HepG2 (cell line): ENCODE measurements at regions not wholly inside any gene's neighbourhood (a gene's known extent, or its start where the extent isn't known, plus 50 kb on each side); places are given as distances from the start of the nearest gene placed in this dataset.

Experiments used
- ATAC-seq: fragments of 200-7000 bp; cut with Tn5 transposase; 3 replicates; pipeline ENCODE4 v1.9.1; 2020; ENCODE audit warnings: mild to moderate bottlenecking, moderate library complexity
- BruUV-seq: library from RNA; stranded (reverse); fragments of 400-500 nt; replicated peaks from 2 replicates; lab custom pipeline; 2021; lab: Mats Ljungman, UMichigan
- CTCF ChIA-PET: fragments of 300-600 bp; formaldehyde crosslinking; extraction: SDS; loops from one replicate; lab custom pipeline; 2021; ENCODE audit warnings: low total read pairs, inconsistent platforms, low intra/inter-chr PET ratio; lab: Yijun Ruan, JAX
- POLR2A ChIA-PET: fragments of 350-600 bp; sonication (Branson Sonifier 250); formaldehyde crosslinking; loops from one replicate; lab custom pipeline; 2020; ENCODE audit warnings: antibody characterized with exemption, inconsistent platforms; lab: Yijun Ruan, JAX
- DNase-seq: peaks from one replicate; pipeline ENCODE4 v3.0.0-alpha.2; 2015; ENCODE audit warnings: low spot score
- FAIRE-seq: peaks from 3 replicates; lab custom pipeline; 2011; peaks lifted over from hg19 to GRCh38; lab: Jason Lieb, UNC
- H2AFZ ChIP-seq: one replicate; pipeline ENCODE4 v1.6.1; 2011; ENCODE audit warnings: low read length, inconsistent platforms
- H3K27ac ChIP-seq: fragments of 300-600 bp; 3 replicates; pipeline ENCODE4 v1.8.0; 2011; ENCODE audit warnings: mixed run types, mild to moderate bottlenecking, mixed read lengths, low read length, inconsistent platforms; ENCODE audit not compliant: insufficient read depth; ENCODE audit errors: extremely low read length
- H3K27me3 ChIP-seq, 2 experiments: fragments of 200-600 bp in 1 of 2; 2 replicates in 1 of 2; 3 replicates in 1 of 2; pipeline versions ENCODE4 v1.6.0 to v1.8.0; 2011; ENCODE audit warnings: low read length in 2 of 2, mild to moderate bottlenecking in 2 of 2, moderate library complexity in 2 of 2, inconsistent platforms in 1 of 2; ENCODE audit not compliant: insufficient read depth in 2 of 2, control insufficient read depth in 1 of 2
- H3K36me3 ChIP-seq, 2 experiments: fragments of 200-600 bp in 1 of 2; replicated peaks in 1 of 2; 2 replicates in 1 of 2; 3 replicates in 1 of 2; pipeline versions ENCODE4 v1.5.1 to v1.8.0; 2011; ENCODE audit warnings: low read length in 2 of 2, inconsistent platforms in 1 of 2; ENCODE audit not compliant: insufficient read depth in 2 of 2, control insufficient read depth in 1 of 2
- H3K4me1 ChIP-seq: 2 replicates; pipeline ENCODE4 v1.5.1; 2012; ENCODE audit warnings: low read length, inconsistent platforms; ENCODE audit not compliant: insufficient read depth
- H3K4me2 ChIP-seq: 2 replicates; pipeline ENCODE4 v1.6.0; 2011; ENCODE audit warnings: low read depth, low read length, inconsistent platforms
- H3K4me3 ChIP-seq, 3 experiments: fragments of 200-600 bp in 1 of 3; sonication (generic), shearing (Covaris generic) in 1 of 3; replicated peaks in 1 of 3; 2 replicates each; pipeline ENCODE4 v1.5.1; 2011 to 2016; ENCODE audit warnings: low read length in 3 of 3, inconsistent platforms in 2 of 3, low read depth in 2 of 3, mild to moderate bottlenecking in 2 of 3, control low read depth in 1 of 3, mixed read lengths in 1 of 3; ENCODE audit not compliant: insufficient read depth in 1 of 3
- H3K79me2 ChIP-seq: one replicate; pipeline ENCODE4 v1.6.1; 2011; ENCODE audit warnings: low read length, inconsistent platforms; ENCODE audit not compliant: insufficient read depth
- H3K9ac ChIP-seq: 2 replicates; pipeline ENCODE4 v1.6.0; 2011; ENCODE audit warnings: mild to moderate bottlenecking, low read depth, low read length, inconsistent platforms; ENCODE audit not compliant: insufficient read depth
- H3K9me3 ChIP-seq: 2 replicates; pipeline ENCODE4 v1.5.1; 2012; ENCODE audit warnings: mild to moderate bottlenecking, low read length
- H4K20me1 ChIP-seq: 2 replicates; pipeline ENCODE4 v1.6.0; 2011; ENCODE audit warnings: inconsistent platforms, mild to moderate bottlenecking, low read length, moderate library complexity; ENCODE audit not compliant: insufficient read depth
- ERF ChIP-seq: IDR thresholded peaks from 2 replicates; pipeline ENCODE4 v1.6.1; 2018; ENCODE audit warnings: missing biosample characterization, missing genetic modification reagents
- GATAD1 ChIP-seq: IDR thresholded peaks from 2 replicates; pipeline ENCODE4 v1.6.1; 2016; ENCODE audit warnings: missing genetic modification reagents, missing compliant biosample characterization
- MATR3 ChIP-seq: sonication (generic); formaldehyde crosslinking; IDR thresholded peaks from 2 replicates; pipeline ENCODE4 v1.4.0; 2020; ENCODE audit warnings: missing genetic modification reagents
- NFKBIZ ChIP-seq: IDR thresholded peaks from 2 replicates; pipeline ENCODE4 v1.6.1; 2018; ENCODE audit warnings: missing genetic modification reagents, missing compliant biosample characterization
- PRPF4 ChIP-seq: fragments of 200-400 bp; formaldehyde crosslinking; IDR thresholded peaks from 2 replicates; pipeline ENCODE4 v1.6.1; 2016; ENCODE audit warnings: low read length, low read depth; ENCODE audit not compliant: poor library complexity, severe bottlenecking
- SAFB2 ChIP-seq: sonication (generic); formaldehyde crosslinking; IDR thresholded peaks from 2 replicates; pipeline ENCODE4 v1.5.1; 2020; ENCODE audit warnings: missing genetic modification reagents, low read depth, mild to moderate bottlenecking, borderline replicate concordance
- SNAI1 ChIP-seq: sonication (generic); formaldehyde crosslinking; IDR thresholded peaks from 2 replicates; pipeline ENCODE4 v1.5.0; 2020; ENCODE audit warnings: mild to moderate bottlenecking, missing genetic modification reagents, borderline replicate concordance
- ZFX ChIP-seq: sonication (generic); formaldehyde crosslinking; IDR thresholded peaks from 2 replicates; pipeline ENCODE4 v1.4.0; 2020; ENCODE audit warnings: mild to moderate bottlenecking, low read depth, missing genetic modification reagents, moderate library complexity
- ZNF24 ChIP-seq: fragments of 450-650 bp; IDR thresholded peaks from 2 replicates; pipeline ENCODE4 v1.6.1; 2017; ENCODE audit warnings: antibody characterized with exemption, mild to moderate bottlenecking
- ZNF251 ChIP-seq: sonication (generic); formaldehyde crosslinking; IDR thresholded peaks from 2 replicates; pipeline ENCODE4 v1.9.0; 2021; ENCODE audit warnings: mild to moderate bottlenecking, missing genetic modification reagents
- ZNF563 ChIP-seq: sonication (generic); formaldehyde crosslinking; IDR thresholded peaks from 2 replicates; pipeline ENCODE4 v1.8.0; 2022; ENCODE audit warnings: mild to moderate bottlenecking, moderate library complexity, missing genetic modification reagents
- ZNF7 ChIP-seq: IDR thresholded peaks from 2 replicates; pipeline ENCODE4 v1.6.1; 2016; ENCODE audit warnings: missing biosample characterization, missing genetic modification reagents
- WGBS: methylation state at CpG from one replicate; pipeline ENCODE4 v1.1.6; 2017; ENCODE audit warnings: low lambda C conversion rate; 5-methylcytosine and 5-hydroxymethylcytosine counted together
- in situ Hi-C: cut with HindIII; loops from 2 replicates; pipeline ENCODE4 v1.10.0; 2017; ENCODE audit warnings: low pct_unique_long_range_greater_than_20kb; ENCODE audit not compliant: extremely low pct_ligation_motif_present
- intact Hi-C: fragments of 100-400 bp; cut with micrococcal nuclease; formaldehyde crosslinking; loops from one replicate; pipeline ENCODE4 v1.10.0; 2022; ENCODE audit not compliant: unreplicated experiment
- TF ChIP-seq, protein P1 (sequence below): IDR thresholded peaks from 2 replicates; pipeline ENCODE4 v1.6.1; 2016; ENCODE audit warnings: missing biosample characterization, missing genetic modification reagents, low read depth
- TF ChIP-seq, protein P2 (sequence below): sonication (generic); formaldehyde crosslinking; IDR thresholded peaks from 2 replicates; pipeline ENCODE4 v1.4.0; 2020; ENCODE audit warnings: missing genetic modification reagents
- TF ChIP-seq, protein P3 (sequence below): sonication (generic); formaldehyde crosslinking; IDR thresholded peaks from 2 replicates; pipeline ENCODE4 v1.4.0; 2020; ENCODE audit warnings: mild to moderate bottlenecking, missing genetic modification reagents
- TF ChIP-seq, protein P4 (sequence below): sonication (generic); formaldehyde crosslinking; IDR thresholded peaks from 2 replicates; pipeline ENCODE4 v1.4.0; 2020; ENCODE audit warnings: missing genetic modification reagents

DNA sequence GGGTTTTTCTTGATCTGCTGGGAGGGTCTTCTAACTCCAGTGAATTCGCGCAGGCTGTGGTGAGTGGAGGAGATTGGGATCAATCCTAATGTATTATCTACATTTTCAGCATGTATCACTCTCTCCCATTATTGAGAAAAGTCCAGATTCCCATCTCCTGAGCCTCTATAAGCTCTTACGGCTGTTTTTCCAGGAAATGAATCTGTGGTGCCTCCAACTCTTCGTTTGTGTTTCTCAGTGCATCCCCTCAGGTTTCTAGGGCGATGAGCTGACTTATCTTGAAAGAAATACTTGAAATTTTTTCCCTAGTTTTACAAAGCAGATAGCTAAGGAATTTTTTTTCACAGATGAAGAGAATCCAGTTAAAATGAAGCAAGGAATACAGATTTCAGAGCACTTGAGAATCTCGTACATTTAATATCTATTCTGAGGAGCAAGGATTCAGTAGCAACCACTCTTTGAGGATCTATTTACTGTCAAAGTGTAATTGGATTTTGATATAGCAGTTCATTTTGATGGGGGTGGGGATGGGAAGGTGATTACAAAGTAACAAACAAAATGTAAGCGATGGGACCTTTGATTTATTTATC, 138.7 kb downstream of the BRMS1L start:
- in situ Hi-C loops, result no loop called here
- H3K27me3 ChIP-seq, result peaks cover 2 to 3% of the 10 kb centered on the region in 2 experiments; a peak in 2 of 5 replicates
- ATAC-seq (no peak), DNase-seq (no peak), FAIRE-seq (no peak)
- H3K4me1 ChIP-seq, result no peaks in the 10 kb centered on the region
- no peaks in the 10 kb centered on the region for H3K36me3 ChIP-seq
- TF ChIP-seq GATAD1 (CRISPR knock-in tag) (no peak), MATR3 (CRISPR knock-in tag) (no peak), ZNF24 (no peak), SNAI1 (CRISPR knock-in tag) (no peak), ZNF251 (CRISPR knock-in tag) (no peak), PRPF4 (no peak), ZNF563 (CRISPR knock-in tag) (no peak), ZFX (CRISPR knock-in tag) (no peak), NFKBIZ (no peak), SAFB2 (CRISPR knock-in tag) (no peak), ERF (CRISPR knock-in tag) (no peak), ZNF7 (CRISPR knock-in tag) (no peak)
- TF ChIP-seq, protein P1, sequence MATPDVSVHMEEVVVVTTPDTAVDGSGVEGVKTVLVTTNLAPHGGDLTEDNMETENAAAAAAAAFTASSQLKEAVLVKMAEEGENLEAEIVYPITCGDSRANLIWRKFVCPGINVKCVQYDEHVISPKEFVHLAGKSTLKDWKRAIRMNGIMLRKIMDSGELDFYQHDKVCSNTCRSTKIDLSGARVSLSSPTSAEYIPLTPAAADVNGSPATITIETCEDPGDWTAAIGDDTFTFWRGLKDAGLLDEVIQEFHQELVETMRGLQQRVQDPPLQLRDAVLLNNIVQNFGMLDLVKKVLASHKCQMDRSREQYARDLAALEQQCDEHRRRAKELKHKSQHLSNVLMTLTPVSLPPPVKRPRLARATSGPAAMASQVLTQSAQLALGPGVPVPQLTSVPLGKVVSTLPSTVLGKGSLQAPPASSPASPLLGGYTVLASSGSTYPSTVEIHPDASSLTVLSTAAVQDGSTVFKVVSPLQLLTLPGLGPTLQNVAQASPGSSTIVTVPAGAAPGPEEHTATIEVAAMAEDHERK (CRISPR knock-in tag), result no peak
- TF ChIP-seq, protein P2, sequence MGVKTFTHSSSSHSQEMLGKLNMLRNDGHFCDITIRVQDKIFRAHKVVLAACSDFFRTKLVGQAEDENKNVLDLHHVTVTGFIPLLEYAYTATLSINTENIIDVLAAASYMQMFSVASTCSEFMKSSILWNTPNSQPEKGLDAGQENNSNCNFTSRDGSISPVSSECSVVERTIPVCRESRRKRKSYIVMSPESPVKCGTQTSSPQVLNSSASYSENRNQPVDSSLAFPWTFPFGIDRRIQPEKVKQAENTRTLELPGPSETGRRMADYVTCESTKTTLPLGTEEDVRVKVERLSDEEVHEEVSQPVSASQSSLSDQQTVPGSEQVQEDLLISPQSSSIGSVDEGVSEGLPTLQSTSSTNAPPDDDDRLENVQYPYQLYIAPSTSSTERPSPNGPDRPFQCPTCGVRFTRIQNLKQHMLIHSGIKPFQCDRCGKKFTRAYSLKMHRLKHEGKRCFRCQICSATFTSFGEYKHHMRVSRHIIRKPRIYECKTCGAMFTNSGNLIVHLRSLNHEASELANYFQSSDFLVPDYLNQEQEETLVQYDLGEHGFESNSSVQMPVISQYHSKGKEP (CRISPR knock-in tag), result no peak
- TF ChIP-seq, protein P3, sequence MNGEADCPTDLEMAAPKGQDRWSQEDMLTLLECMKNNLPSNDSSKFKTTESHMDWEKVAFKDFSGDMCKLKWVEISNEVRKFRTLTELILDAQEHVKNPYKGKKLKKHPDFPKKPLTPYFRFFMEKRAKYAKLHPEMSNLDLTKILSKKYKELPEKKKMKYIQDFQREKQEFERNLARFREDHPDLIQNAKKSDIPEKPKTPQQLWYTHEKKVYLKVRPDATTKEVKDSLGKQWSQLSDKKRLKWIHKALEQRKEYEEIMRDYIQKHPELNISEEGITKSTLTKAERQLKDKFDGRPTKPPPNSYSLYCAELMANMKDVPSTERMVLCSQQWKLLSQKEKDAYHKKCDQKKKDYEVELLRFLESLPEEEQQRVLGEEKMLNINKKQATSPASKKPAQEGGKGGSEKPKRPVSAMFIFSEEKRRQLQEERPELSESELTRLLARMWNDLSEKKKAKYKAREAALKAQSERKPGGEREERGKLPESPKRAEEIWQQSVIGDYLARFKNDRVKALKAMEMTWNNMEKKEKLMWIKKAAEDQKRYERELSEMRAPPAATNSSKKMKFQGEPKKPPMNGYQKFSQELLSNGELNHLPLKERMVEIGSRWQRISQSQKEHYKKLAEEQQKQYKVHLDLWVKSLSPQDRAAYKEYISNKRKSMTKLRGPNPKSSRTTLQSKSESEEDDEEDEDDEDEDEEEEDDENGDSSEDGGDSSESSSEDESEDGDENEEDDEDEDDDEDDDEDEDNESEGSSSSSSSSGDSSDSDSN (CRISPR knock-in tag), result no peak
- TF ChIP-seq, protein P4, sequence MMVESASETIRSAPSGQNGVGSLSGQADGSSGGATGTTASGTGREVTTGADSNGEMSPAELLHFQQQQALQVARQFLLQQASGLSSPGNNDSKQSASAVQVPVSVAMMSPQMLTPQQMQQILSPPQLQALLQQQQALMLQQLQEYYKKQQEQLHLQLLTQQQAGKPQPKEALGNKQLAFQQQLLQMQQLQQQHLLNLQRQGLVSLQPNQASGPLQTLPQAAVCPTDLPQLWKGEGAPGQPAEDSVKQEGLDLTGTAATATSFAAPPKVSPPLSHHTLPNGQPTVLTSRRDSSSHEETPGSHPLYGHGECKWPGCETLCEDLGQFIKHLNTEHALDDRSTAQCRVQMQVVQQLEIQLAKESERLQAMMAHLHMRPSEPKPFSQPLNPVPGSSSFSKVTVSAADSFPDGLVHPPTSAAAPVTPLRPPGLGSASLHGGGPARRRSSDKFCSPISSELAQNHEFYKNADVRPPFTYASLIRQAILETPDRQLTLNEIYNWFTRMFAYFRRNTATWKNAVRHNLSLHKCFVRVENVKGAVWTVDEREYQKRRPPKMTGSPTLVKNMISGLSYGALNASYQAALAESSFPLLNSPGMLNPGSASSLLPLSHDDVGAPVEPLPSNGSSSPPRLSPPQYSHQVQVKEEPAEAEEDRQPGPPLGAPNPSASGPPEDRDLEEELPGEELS (CRISPR knock-in tag), result no peak
- H2AFZ ChIP-seq, result no peak overlapping the region
- H3K4me2 ChIP-seq, result no peak overlapping the region
- intact Hi-C loops, result loop anchor here (5.0 kb wide), 2 partner anchors 408 to 593 kb away; no protein-coding TSS in a partner anchor
- no peaks in the 10 kb centered on the region for H3K9me3 ChIP-seq
- ChIA-PET POLR2A (no interaction called here), CTCF (no interaction called here)
- H3K27ac ChIP-seq, result no peak overlapping the region
- no TSS peak for BruUV-seq
- no peaks in the 10 kb centered on the region for H3K79me2 ChIP-seq
- 4% methylated on average over 7 of the region's 7 CpGs for WGBS
- no peak overlapping the region for H3K4me3 ChIP-seq
- H4K20me1 ChIP-seq, result no peaks in the 10 kb centered on the region
- no peak overlapping the region for H3K9ac ChIP-seq
